Liver (tissue), 8 donors: ENCODE measurements at regions not wholly inside any gene's neighbourhood (a gene's known extent, or its start where the extent isn't known, plus 50 kb on each side); places are given as distances from the start of the nearest gene placed in this dataset.

ENCODE experiments used
- DNase-seq: peaks from one replicate; pipeline ENCODE4 v3.0.0-alpha.2; 2017; ENCODE audit warnings: low spot score
- H3K27ac ChIP-seq, 2 donors: one replicate each; pipeline ENCODE4 v1.7.0; 2013; ENCODE audit warnings: inconsistent platforms in 2 of 2, low read length in 2 of 2, control low read depth in 1 of 2, low read depth in 1 of 2, mild to moderate bottlenecking in 1 of 2
- H3K27me3 ChIP-seq, 4 donors: one replicate each; pipeline versions ENCODE4 v1.6.1 to v1.7.0; 2013; ENCODE audit warnings: low read length in 3 of 4, inconsistent platforms in 1 of 4, mild to moderate bottlenecking in 1 of 4, moderate library complexity in 1 of 4; ENCODE audit not compliant: control insufficient read depth in 4 of 4, insufficient read depth in 4 of 4
- H3K36me3 ChIP-seq, 4 donors: one replicate each; pipeline versions ENCODE4 v1.6.1 to v1.7.0; 2013; ENCODE audit warnings: low read length in 3 of 4, mild to moderate bottlenecking in 3 of 4, low read depth in 1 of 4, moderate library complexity in 1 of 4; ENCODE audit not compliant: control insufficient read depth in 4 of 4, insufficient read depth in 3 of 4
- H3K4me1 ChIP-seq, 4 donors: one replicate each; pipeline versions ENCODE4 v1.6.1 to v1.7.0; 2013; ENCODE audit warnings: low read length in 3 of 4, mild to moderate bottlenecking in 3 of 4, moderate library complexity in 1 of 4; ENCODE audit not compliant: control insufficient read depth in 4 of 4, insufficient read depth in 4 of 4
- H3K4me3 ChIP-seq, 3 donors: one replicate each; pipeline versions ENCODE4 v1.6.1 to v1.7.0; 2013; ENCODE audit warnings: low read length in 3 of 3, control low read depth in 1 of 3, low read depth in 1 of 3, mild to moderate bottlenecking in 1 of 3
- H3K9ac ChIP-seq, 2 donors: one replicate each; pipeline ENCODE4 v1.7.0; 2013; ENCODE audit warnings: low read length in 2 of 2, mild to moderate bottlenecking in 2 of 2, moderate library complexity in 2 of 2, control low read depth in 1 of 2, low read depth in 1 of 2
- H3K9me3 ChIP-seq, 4 donors: one replicate each; pipeline versions ENCODE4 v1.6.1 to v1.7.0; 2013; ENCODE audit warnings: low read length in 3 of 4; ENCODE audit not compliant: control insufficient read depth in 4 of 4
- EGR1 ChIP-seq, 2 donors: IDR thresholded peaks; 2 replicates each; pipeline ENCODE4 v1.6.1; 2016 to 2018; ENCODE audit warnings: antibody characterized with exemption in 2 of 2, low read depth in 2 of 2
- FOXA1 ChIP-seq: IDR thresholded peaks from 2 replicates; pipeline ENCODE4 v1.6.1; 2016; ENCODE audit warnings: antibody characterized with exemption
- FOXA2 ChIP-seq: IDR thresholded peaks from 2 replicates; pipeline ENCODE4 v1.6.1; 2016; ENCODE audit warnings: antibody characterized with exemption
- GABPA ChIP-seq, 2 donors: IDR thresholded peaks in 1 of 2; conservative IDR thresholded peaks in 1 of 2; 2 replicates each; pipeline ENCODE4 v1.6.1; 2016; ENCODE audit warnings: antibody characterized with exemption in 2 of 2, mild to moderate bottlenecking in 1 of 2, moderate library complexity in 1 of 2
- HNF4G ChIP-seq: IDR thresholded peaks from 2 replicates; pipeline ENCODE4 v1.6.1; 2016; ENCODE audit warnings: antibody characterized with exemption
- JUND ChIP-seq, 2 donors: IDR thresholded peaks; 2 replicates each; pipeline ENCODE4 v1.6.1; 2016; ENCODE audit warnings: antibody characterized with exemption in 2 of 2
- RAD21 ChIP-seq, 2 donors: IDR thresholded peaks; 2 replicates each; pipeline ENCODE4 v1.6.1; 2016; ENCODE audit warnings: antibody characterized with exemption in 2 of 2, mild to moderate bottlenecking in 2 of 2
- RXRA ChIP-seq, 2 donors: IDR thresholded peaks; 2 replicates each; pipeline ENCODE4 v1.6.1; 2017 to 2018; ENCODE audit warnings: antibody characterized with exemption in 2 of 2, mild to moderate bottlenecking in 1 of 2
- SP1 ChIP-seq: IDR thresholded peaks from 2 replicates; pipeline ENCODE4 v1.6.1; 2018; ENCODE audit warnings: antibody characterized with exemption, mild to moderate bottlenecking
- YY1 ChIP-seq: IDR thresholded peaks from 2 replicates; pipeline ENCODE4 v1.6.1; 2016; ENCODE audit warnings: antibody characterized with exemption, mild to moderate bottlenecking
- WGBS: extraction: QIAGEN DNeasy Blood & Tissue Kit; methylation state at CpG from one replicate; pipeline ENCODE4 v1.1.7; 2013; 5-methylcytosine and 5-hydroxymethylcytosine counted together
- TF ChIP-seq, protein P1 (sequence below): fragments of 150-350 bp; IDR thresholded peaks from 2 replicates; pipeline ENCODE4 v1.5.1; 2017; ENCODE audit warnings: improper control_type of control experiment, low read depth, low read length; ENCODE audit not compliant: missing input control
- TF ChIP-seq, protein P2 (sequence below): IDR thresholded peaks from 2 replicates; pipeline ENCODE4 v1.6.1; 2016; ENCODE audit warnings: antibody characterized with exemption, mild to moderate bottlenecking
- TF ChIP-seq, protein P3 (sequence below): IDR thresholded peaks from 2 replicates; pipeline ENCODE4 v1.6.1; 2016; ENCODE audit warnings: antibody characterized with exemption
- TF ChIP-seq, protein P4 (sequence below): IDR thresholded peaks from 2 replicates; pipeline ENCODE4 v1.6.1; 2016; ENCODE audit warnings: antibody characterized with exemption
- donor health status: healthy.
- donor health status: healthy.
- donor health status: healthy.
- donor health status: healthy.
- donor health status: healthy.

DNA sequence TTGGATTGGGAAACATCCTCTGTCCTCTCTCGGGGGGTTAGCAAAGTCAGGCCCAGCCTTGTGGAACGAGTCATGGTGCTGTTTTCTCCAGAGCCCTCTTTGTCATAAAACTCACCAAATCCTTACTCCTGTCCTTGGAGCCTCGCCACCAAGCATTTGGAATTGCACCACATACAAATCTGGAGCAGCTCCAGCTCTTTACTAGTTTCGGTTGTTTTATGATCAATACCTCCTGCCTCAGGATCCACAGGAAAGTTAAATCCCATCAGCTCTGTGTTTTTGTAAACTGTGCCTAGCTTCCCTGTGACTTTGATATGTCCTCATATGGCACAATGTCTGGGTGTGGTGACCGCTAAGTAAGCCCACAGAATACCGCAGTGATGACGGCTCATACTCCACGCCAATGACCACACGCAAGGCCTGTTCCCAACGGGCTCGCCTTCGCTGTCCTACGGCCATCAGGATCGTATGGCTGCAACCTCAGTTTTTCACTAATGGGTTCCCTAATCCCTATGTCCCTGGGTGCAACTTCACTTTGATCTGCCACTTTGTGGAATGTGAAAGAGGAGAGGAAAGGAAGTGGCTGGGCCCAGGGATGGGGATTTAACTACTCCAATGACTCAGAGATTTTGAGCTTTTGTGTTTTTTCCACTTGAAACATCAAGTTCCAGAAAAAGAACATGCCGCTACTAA lies 111.3 kb upstream of the FOXQ1 start:
- H3K27ac ChIP-seq, result no peak overlapping the region
- TF ChIP-seq, protein P1, sequence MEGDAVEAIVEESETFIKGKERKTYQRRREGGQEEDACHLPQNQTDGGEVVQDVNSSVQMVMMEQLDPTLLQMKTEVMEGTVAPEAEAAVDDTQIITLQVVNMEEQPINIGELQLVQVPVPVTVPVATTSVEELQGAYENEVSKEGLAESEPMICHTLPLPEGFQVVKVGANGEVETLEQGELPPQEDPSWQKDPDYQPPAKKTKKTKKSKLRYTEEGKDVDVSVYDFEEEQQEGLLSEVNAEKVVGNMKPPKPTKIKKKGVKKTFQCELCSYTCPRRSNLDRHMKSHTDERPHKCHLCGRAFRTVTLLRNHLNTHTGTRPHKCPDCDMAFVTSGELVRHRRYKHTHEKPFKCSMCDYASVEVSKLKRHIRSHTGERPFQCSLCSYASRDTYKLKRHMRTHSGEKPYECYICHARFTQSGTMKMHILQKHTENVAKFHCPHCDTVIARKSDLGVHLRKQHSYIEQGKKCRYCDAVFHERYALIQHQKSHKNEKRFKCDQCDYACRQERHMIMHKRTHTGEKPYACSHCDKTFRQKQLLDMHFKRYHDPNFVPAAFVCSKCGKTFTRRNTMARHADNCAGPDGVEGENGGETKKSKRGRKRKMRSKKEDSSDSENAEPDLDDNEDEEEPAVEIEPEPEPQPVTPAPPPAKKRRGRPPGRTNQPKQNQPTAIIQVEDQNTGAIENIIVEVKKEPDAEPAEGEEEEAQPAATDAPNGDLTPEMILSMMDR, result no peak
- TF ChIP-seq RXRA (IDR thresholded peaks at IDR 0.05), result no peak
- no peak for TF ChIP-seq HNF4G
- no peak for TF ChIP-seq SP1
- TF ChIP-seq, protein P2, sequence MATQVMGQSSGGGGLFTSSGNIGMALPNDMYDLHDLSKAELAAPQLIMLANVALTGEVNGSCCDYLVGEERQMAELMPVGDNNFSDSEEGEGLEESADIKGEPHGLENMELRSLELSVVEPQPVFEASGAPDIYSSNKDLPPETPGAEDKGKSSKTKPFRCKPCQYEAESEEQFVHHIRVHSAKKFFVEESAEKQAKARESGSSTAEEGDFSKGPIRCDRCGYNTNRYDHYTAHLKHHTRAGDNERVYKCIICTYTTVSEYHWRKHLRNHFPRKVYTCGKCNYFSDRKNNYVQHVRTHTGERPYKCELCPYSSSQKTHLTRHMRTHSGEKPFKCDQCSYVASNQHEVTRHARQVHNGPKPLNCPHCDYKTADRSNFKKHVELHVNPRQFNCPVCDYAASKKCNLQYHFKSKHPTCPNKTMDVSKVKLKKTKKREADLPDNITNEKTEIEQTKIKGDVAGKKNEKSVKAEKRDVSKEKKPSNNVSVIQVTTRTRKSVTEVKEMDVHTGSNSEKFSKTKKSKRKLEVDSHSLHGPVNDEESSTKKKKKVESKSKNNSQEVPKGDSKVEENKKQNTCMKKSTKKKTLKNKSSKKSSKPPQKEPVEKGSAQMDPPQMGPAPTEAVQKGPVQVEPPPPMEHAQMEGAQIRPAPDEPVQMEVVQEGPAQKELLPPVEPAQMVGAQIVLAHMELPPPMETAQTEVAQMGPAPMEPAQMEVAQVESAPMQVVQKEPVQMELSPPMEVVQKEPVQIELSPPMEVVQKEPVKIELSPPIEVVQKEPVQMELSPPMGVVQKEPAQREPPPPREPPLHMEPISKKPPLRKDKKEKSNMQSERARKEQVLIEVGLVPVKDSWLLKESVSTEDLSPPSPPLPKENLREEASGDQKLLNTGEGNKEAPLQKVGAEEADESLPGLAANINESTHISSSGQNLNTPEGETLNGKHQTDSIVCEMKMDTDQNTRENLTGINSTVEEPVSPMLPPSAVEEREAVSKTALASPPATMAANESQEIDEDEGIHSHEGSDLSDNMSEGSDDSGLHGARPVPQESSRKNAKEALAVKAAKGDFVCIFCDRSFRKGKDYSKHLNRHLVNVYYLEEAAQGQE, result no peak
- no peak for TF ChIP-seq YY1
- no peak for TF ChIP-seq FOXA2
- no peak for TF ChIP-seq EGR1 (IDR thresholded peaks at IDR 0.05; ENCODE audit: low read depth in 2 of 2)
- no peak for TF ChIP-seq JUND (IDR thresholded peaks at IDR 0.05)
- no peak overlapping the region for H3K4me3 ChIP-seq
- no peaks in the 10 kb centered on the region for H3K27me3 ChIP-seq
- WGBS, result 83% methylated on average over 15 of the region's 15 CpGs
- H3K36me3 ChIP-seq, result no peaks in the 10 kb centered on the region
- peaks cover 0 to 2% (median 0%) of the 10 kb centered on the region in 4 donors for H3K9me3 ChIP-seq
- no peak for DNase-seq
- H3K9ac ChIP-seq, result no peak overlapping the region
- H3K4me1 ChIP-seq, result no peaks in the 10 kb centered on the region

DNA sequence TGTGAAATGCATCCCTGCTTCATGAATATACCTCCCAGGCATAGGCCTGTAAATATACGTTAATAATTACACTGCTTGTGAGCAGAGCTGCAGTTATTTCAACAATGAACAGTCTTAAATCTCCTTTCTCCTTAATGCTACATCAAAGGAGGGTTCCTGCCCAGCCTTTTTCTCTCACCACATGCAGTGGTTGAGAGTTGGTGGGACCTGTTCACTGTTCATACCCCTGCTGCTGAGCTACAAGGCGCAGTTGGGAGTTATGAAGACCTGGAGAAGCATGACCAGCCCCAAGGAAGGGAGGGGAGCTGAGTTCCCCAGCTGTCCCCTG lies 111.9 kb upstream of the FOXQ1 start:
- 82% methylated on average over 2 of the region's 2 CpGs for WGBS
- no peak overlapping the region for H3K9ac ChIP-seq
- DNase-seq, result no peak
- H3K36me3 ChIP-seq, result no peaks in the 10 kb centered on the region
- TF ChIP-seq, protein P1, result no peak
- TF ChIP-seq GABPA (IDR thresholded peaks at IDR 0.05 in 1 of 2, conservative IDR thresholded peaks at IDR 0.05 in 1 of 2) (no peak), RAD21 (IDR thresholded peaks at IDR 0.05) (no peak), FOXA1 (no peak), FOXA2 (no peak)
- TF ChIP-seq, protein P2, result no peak
- TF ChIP-seq, protein P3, sequence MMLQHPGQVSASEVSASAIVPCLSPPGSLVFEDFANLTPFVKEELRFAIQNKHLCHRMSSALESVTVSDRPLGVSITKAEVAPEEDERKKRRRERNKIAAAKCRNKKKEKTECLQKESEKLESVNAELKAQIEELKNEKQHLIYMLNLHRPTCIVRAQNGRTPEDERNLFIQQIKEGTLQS, result no peak
- TF ChIP-seq, protein P4, sequence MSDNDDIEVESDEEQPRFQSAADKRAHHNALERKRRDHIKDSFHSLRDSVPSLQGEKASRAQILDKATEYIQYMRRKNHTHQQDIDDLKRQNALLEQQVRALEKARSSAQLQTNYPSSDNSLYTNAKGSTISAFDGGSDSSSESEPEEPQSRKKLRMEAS, result no peak
- no peak overlapping the region for H3K4me3 ChIP-seq
- no peaks in the 10 kb centered on the region for H3K4me1 ChIP-seq
- no peaks in the 10 kb centered on the region for H3K27me3 ChIP-seq
- H3K27ac ChIP-seq, result no peak overlapping the region
- peaks cover 0 to 2% (median 0%) of the 10 kb centered on the region in 4 donors for H3K9me3 ChIP-seq
